GM12878 (cell line): ENCODE measurements at regions not wholly inside any gene's neighbourhood (a gene's known extent, or its start where the extent isn't known, plus 50 kb on each side); places are given as distances from the start of the nearest gene placed in this dataset.

ENCODE experiments used
- CHD2 ChIP-seq: IDR thresholded peaks from 2 replicates; pipeline ENCODE4 v1.6.1; 2011; ENCODE audit warnings: low read depth, low read length, improper control_type of control experiment, borderline replicate concordance
- EGR1 ChIP-seq, 2 experiments: IDR thresholded peaks; 1 replicate in 1 of 2; 2 replicates in 1 of 2; pipeline ENCODE4 v1.6.1; 2011 to 2012; ENCODE audit warnings: low read depth in 2 of 2, low read length in 2 of 2, borderline replicate concordance in 1 of 2, mild to moderate bottlenecking in 1 of 2, moderate library complexity in 1 of 2
- HCFC1 ChIP-seq: fragments of 150-350 bp; IDR thresholded peaks from 2 replicates; pipeline ENCODE4 v1.6.1; 2014; ENCODE audit warnings: low read length
- HDAC2 ChIP-seq: fragments of 200-600 bp; sonication (generic); IDR thresholded peaks from 2 replicates; pipeline ENCODE4 v1.6.1; 2017
- HDGF ChIP-seq: fragments of 450-650 bp; IDR thresholded peaks from 2 replicates; pipeline ENCODE4 v1.6.1; 2016; ENCODE audit warnings: antibody characterized with exemption
- JUND ChIP-seq: IDR thresholded peaks from 2 replicates; pipeline ENCODE4 v1.6.1; 2012; ENCODE audit warnings: low read depth, mild to moderate bottlenecking, low read length, improper control_type of control experiment, moderate library complexity
- RCOR1 ChIP-seq: conservative IDR thresholded peaks from 2 replicates; pipeline ENCODE4 v1.6.1; 2012; ENCODE audit warnings: low read depth, low read length, improper control_type of control experiment
- SIX5 ChIP-seq: IDR thresholded peaks from 2 replicates; pipeline ENCODE4 v1.6.1; 2011; ENCODE audit warnings: mild to moderate bottlenecking, low read depth, low read length, moderate library complexity; ENCODE audit not compliant: severe bottlenecking
- SP1 ChIP-seq: IDR thresholded peaks from one replicate; pipeline ENCODE4 v1.6.1; 2011; ENCODE audit warnings: low read depth, low read length
- ZNF274 ChIP-seq: IDR thresholded peaks from one replicate; pipeline ENCODE4 v1.8.0; 2011; ENCODE audit not compliant: insufficient read length, insufficient read depth
- TF ChIP-seq, protein P1 (sequence below), 3 experiments: IDR thresholded peaks in 2 of 3; conservative IDR thresholded peaks in 1 of 3; 2 replicates each; pipeline ENCODE4 v1.5.1; 2011; ENCODE audit warnings: low read depth in 3 of 3, low read length in 3 of 3, mild to moderate bottlenecking in 3 of 3, control low read depth in 2 of 3, moderate library complexity in 2 of 3, inconsistent platforms in 1 of 3, mixed read lengths in 1 of 3; ENCODE audit not compliant: control insufficient read depth in 2 of 3, insufficient read depth in 1 of 3; ENCODE audit errors: extremely low read depth in 1 of 3
- TF ChIP-seq, protein P2 (sequence below): IDR thresholded peaks from 2 replicates; pipeline ENCODE4 v1.6.1; 2012; ENCODE audit warnings: low read depth, low read length, improper control_type of control experiment

DNA sequence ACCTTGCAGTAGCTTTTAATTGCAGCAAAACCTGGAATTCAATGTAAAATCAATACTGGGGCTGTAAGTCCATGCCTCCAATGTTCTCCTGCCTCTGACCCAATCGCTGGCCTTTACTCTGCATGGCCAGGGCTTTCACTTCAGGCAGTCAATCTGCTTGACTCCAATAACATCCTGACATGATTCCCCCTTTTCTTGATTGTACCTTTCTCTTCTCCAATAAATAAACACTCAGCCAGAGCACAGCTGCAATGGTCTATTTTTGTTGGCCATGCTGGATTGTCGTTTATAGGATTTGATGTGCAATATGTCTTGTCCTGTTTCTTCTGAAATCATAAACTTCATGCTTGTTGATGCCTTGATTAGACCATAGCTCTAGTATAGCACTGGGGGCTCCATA lies 97.8 kb upstream of the COL1A2 start:
- no peak for TF ChIP-seq JUND
- TF ChIP-seq, protein P1, sequence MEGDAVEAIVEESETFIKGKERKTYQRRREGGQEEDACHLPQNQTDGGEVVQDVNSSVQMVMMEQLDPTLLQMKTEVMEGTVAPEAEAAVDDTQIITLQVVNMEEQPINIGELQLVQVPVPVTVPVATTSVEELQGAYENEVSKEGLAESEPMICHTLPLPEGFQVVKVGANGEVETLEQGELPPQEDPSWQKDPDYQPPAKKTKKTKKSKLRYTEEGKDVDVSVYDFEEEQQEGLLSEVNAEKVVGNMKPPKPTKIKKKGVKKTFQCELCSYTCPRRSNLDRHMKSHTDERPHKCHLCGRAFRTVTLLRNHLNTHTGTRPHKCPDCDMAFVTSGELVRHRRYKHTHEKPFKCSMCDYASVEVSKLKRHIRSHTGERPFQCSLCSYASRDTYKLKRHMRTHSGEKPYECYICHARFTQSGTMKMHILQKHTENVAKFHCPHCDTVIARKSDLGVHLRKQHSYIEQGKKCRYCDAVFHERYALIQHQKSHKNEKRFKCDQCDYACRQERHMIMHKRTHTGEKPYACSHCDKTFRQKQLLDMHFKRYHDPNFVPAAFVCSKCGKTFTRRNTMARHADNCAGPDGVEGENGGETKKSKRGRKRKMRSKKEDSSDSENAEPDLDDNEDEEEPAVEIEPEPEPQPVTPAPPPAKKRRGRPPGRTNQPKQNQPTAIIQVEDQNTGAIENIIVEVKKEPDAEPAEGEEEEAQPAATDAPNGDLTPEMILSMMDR (IDR thresholded peaks at IDR 0.05 in 2 of 3, conservative IDR thresholded peaks at IDR 0.05 in 1 of 3; ENCODE audit: control insufficient read depth in 2 of 3, extremely low read depth in 1 of 3, insufficient read depth in 1 of 3, low read depth in 3 of 3, low read length in 3 of 3), result no peak
- TF ChIP-seq CHD2, result no peak
- no peak for TF ChIP-seq ZNF274
- no peak for TF ChIP-seq HCFC1
- no peak for TF ChIP-seq SP1
- TF ChIP-seq RCOR1, result no peak
- TF ChIP-seq, protein P2, sequence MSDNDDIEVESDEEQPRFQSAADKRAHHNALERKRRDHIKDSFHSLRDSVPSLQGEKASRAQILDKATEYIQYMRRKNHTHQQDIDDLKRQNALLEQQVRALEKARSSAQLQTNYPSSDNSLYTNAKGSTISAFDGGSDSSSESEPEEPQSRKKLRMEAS, result no peak
- TF ChIP-seq SIX5, result no peak
- TF ChIP-seq EGR1 (IDR thresholded peaks at IDR 0.05; ENCODE audit: borderline replicate concordance in 1 of 2, low read depth in 2 of 2, low read length in 2 of 2), result no peak
- no peak for TF ChIP-seq HDAC2
- TF ChIP-seq HDGF, result no peak
